ENCODE measurements at regions not wholly inside any gene's neighbourhood (a gene's known extent, or its start where the extent isn't known, plus 50 kb on each side); places are given as distances from the start of the nearest gene placed in this dataset.

GRCh38 chr9:7970681-7971330 is 171.2 kb upstream of the DMAC1 start:
- H3K27ac ChIP-seq = no peak overlapping the region
- DNase-seq = no peak
- TF ChIP-seq CTCF (IDR thresholded peaks at IDR 0.05; ENCODE audit: low read depth, low read length) = no peak

GRCh38 chr9:7968687-7969086 is 169.1 kb upstream of the DMAC1 start:
- Histone ChIP-seq H3K9me3 (ENCODE audit: severe bottlenecking) (no peaks in the 10 kb centered on the region), H3K4me3 (ENCODE audit: low read depth, low read length) (no peak overlapping the region), H3K36me3 (no peaks in the 10 kb centered on the region), H3K27ac (no peak overlapping the region), H3K27me3 (ENCODE audit: insufficient read depth, low read depth, severe bottlenecking) (no peaks in the 10 kb centered on the region)
- DNase-seq = no peak
- TF ChIP-seq CTCF (IDR thresholded peaks at IDR 0.05; ENCODE audit: low read depth, low read length) = no peak

More at GRCh38 chr9:7970681-7971330, 171.2 kb upstream of the DMAC1 start:
- no peaks in the 10 kb centered on the region for H3K27me3 ChIP-seq (ENCODE audit: insufficient read depth, low read depth, severe bottlenecking)
- no peaks in the 10 kb centered on the region for H3K36me3 ChIP-seq
- no peaks in the 10 kb centered on the region for H3K9me3 ChIP-seq (ENCODE audit: severe bottlenecking)
- no peak overlapping the region for H3K4me3 ChIP-seq (ENCODE audit: low read depth, low read length)

- Histone ChIP-seq H3K27ac (no peak overlapping the region), H3K4me3 (ENCODE audit: low read depth, low read length) (no peak overlapping the region), H3K36me3 (no peaks in the 10 kb centered on the region), H3K9me3 (ENCODE audit: severe bottlenecking) (no peaks in the 10 kb centered on the region), H3K27me3 (ENCODE audit: insufficient read depth, low read depth, severe bottlenecking) (no peaks in the 10 kb centered on the region)
- DNase-seq = no peak
- no peak for TF ChIP-seq CTCF (IDR thresholded peaks at IDR 0.05; ENCODE audit: low read depth, low read length)
Measured at GRCh38 chr9:7967851-7968250, 168.3 kb upstream of the DMAC1 start.

- H3K36me3 ChIP-seq = no peaks in the 10 kb centered on the region
- H3K27ac ChIP-seq = no peak overlapping the region
- no peaks in the 10 kb centered on the region for H3K9me3 ChIP-seq (ENCODE audit: severe bottlenecking)
- DNase-seq = no peak
- no peaks in the 10 kb centered on the region for H3K27me3 ChIP-seq (ENCODE audit: insufficient read depth, low read depth, severe bottlenecking)
- H3K4me3 ChIP-seq (ENCODE audit: low read depth, low read length) = no peak overlapping the region
- TF ChIP-seq CTCF (IDR thresholded peaks at IDR 0.05; ENCODE audit: low read depth, low read length) = no peak
Measured at GRCh38 chr9:7967093-7967827, 167.7 kb upstream of the DMAC1 start.

GRCh38 chr9:7965063-7965462 is 165.5 kb upstream of the DMAC1 start:
- no peak for TF ChIP-seq CTCF (IDR thresholded peaks at IDR 0.05; ENCODE audit: low read depth, low read length)
- H3K27ac ChIP-seq = no peak overlapping the region
- DNase-seq = no peak
- no peaks in the 10 kb centered on the region for H3K9me3 ChIP-seq (ENCODE audit: severe bottlenecking)
- no peaks in the 10 kb centered on the region for H3K36me3 ChIP-seq
- H3K27me3 ChIP-seq (ENCODE audit: insufficient read depth, low read depth, severe bottlenecking) = no peaks in the 10 kb centered on the region
- H3K4me3 ChIP-seq (ENCODE audit: low read depth, low read length) = no peak overlapping the region
